K562 (cell line): ENCODE measurements at regions not wholly inside any gene's neighbourhood (a gene's known extent, or its start where the extent isn't known, plus 50 kb on each side); places are given as distances from the start of the nearest gene placed in this dataset.

Experiments used
- ATF4 ChIP-seq: fragments of 450-650 bp; formaldehyde crosslinking; IDR thresholded peaks from 2 replicates; pipeline ENCODE4 v1.4.0; 2022; ENCODE audit warnings: mild to moderate bottlenecking, moderate library complexity
- FOXM1 ChIP-seq, 2 experiments: fragments of 450-650 bp in 1 of 2; sonication (generic) in 1 of 2; formaldehyde crosslinking in 1 of 2; IDR thresholded peaks; 2 replicates each; pipeline versions ENCODE4 v1.6.1 to v1.9.0; 2017 to 2022; ENCODE audit warnings: low read depth in 2 of 2, mild to moderate bottlenecking in 2 of 2, missing genetic modification reagents in 1 of 2, moderate library complexity in 1 of 2
- FOXP1 ChIP-seq: sonication (generic); formaldehyde crosslinking; IDR thresholded peaks from 2 replicates; pipeline ENCODE4 v1.8.0; 2022; ENCODE audit warnings: mild to moderate bottlenecking, missing genetic modification reagents
- MAZ ChIP-seq, 2 experiments: fragments of 450-650 bp in 1 of 2; sonication (generic) in 1 of 2; formaldehyde crosslinking; IDR thresholded peaks in 1 of 2; conservative IDR thresholded peaks in 1 of 2; 2 replicates each; pipeline versions ENCODE4 v1.4.0 to v1.5.0; 2020; ENCODE audit warnings: mild to moderate bottlenecking in 1 of 2, missing genetic modification reagents in 1 of 2
- MLLT1 ChIP-seq, 2 experiments: fragments of 450-650 bp; IDR thresholded peaks; 2 replicates each; pipeline ENCODE4 v1.6.1; 2016
- PHB ChIP-seq: fragments of 250-450 bp; sonication (Bioruptor Pico); IDR thresholded peaks from 2 replicates; pipeline ENCODE4 v1.5.0; 2021
- POLR2A ChIP-seq: fragments of 450-650 bp; conservative IDR thresholded peaks from 2 replicates; pipeline ENCODE4 v1.6.1; 2016
- POLR2AphosphoS5 ChIP-seq: IDR thresholded peaks from 2 replicates; pipeline ENCODE4 v1.6.1; 2011; ENCODE audit warnings: mild to moderate bottlenecking, low read depth, low read length, moderate library complexity; ENCODE audit not compliant: control insufficient read depth, insufficient read depth
- SMAD3 ChIP-seq: fragments of 450-650 bp; formaldehyde crosslinking; conservative IDR thresholded peaks from 2 replicates; pipeline ENCODE4 v1.4.0; 2020; ENCODE audit warnings: mild to moderate bottlenecking
- SMARCC2 ChIP-seq: fragments of 450-650 bp; IDR thresholded peaks from 2 replicates; pipeline ENCODE4 v1.6.1; 2017; ENCODE audit warnings: antibody characterized with exemption, moderate library complexity, mild to moderate bottlenecking, low read depth
- SNAPC5 ChIP-seq: fragments of 250-450 bp; sonication (Bioruptor Pico); IDR thresholded peaks from 2 replicates; pipeline ENCODE4 v1.8.0; 2021; ENCODE audit warnings: moderate library complexity, mild to moderate bottlenecking, inconsistent platforms
- SREBF2 ChIP-seq: sonication (generic); formaldehyde crosslinking; IDR thresholded peaks from 2 replicates; pipeline ENCODE4 v1.4.0; 2020; ENCODE audit warnings: mild to moderate bottlenecking, missing genetic modification reagents
- TAF1 ChIP-seq: IDR thresholded peaks from 2 replicates; pipeline ENCODE4 v1.6.1; 2011; ENCODE audit warnings: mild to moderate bottlenecking, low read length, moderate library complexity; ENCODE audit not compliant: insufficient read depth, control insufficient read depth, severe bottlenecking; ENCODE audit errors: extremely low read depth
- ZNF282 ChIP-seq: sonication (generic); formaldehyde crosslinking; IDR thresholded peaks from 2 replicates; pipeline ENCODE4 v1.8.1; 2023; ENCODE audit warnings: missing genetic modification reagents

GRCh38 chr7:41152179-41152678 lies 550.7 kb downstream of the INHBA start:
- TF ChIP-seq ATF4 (CRISPR knock-in tag) (no peak), FOXP1 (CRISPR knock-in tag) (no peak), MLLT1 (IDR thresholded peaks at IDR 0.05) (no peak), SNAPC5 (CRISPR knock-in tag) (no peak), SMAD3 (CRISPR knock-in tag) (no peak), ZNF282 (CRISPR knock-in tag) (no peak), POLR2AphosphoS5 (no peak), PHB (CRISPR knock-in tag) (no peak), TAF1 (no peak), SMARCC2 (no peak), POLR2A (no peak), FOXM1 (IDR thresholded peaks at IDR 0.05; ENCODE audit: low read depth) (no peak), FOXM1 (CRISPR knock-in tag; IDR thresholded peaks at IDR 0.05; ENCODE audit: low read depth) (no peak), SREBF2 (no peak), MAZ (CRISPR knock-in tag; conservative IDR thresholded peaks at IDR 0.05 in 1 of 2, IDR thresholded peaks at IDR 0.05 in 1 of 2) (no peak)
